Activated CD8-positive, alpha-beta T cell treated with anti-CD3 and anti-CD28 coated beads for 36 hours (primary cell): ENCODE measurements at regions not wholly inside any gene's neighbourhood (a gene's known extent, or its start where the extent isn't known, plus 50 kb on each side); places are given as distances from the start of the nearest gene placed in this dataset.

Experiments used
- ATAC-seq: fragments of 200-7000 bp; cut with Tn5 transposase; one replicate; pipeline ENCODE4 v1.10.0; 2021; ENCODE audit warnings: mild to moderate bottlenecking, moderate library complexity
- CTCF ChIA-PET: fragments of 350-600 bp; sonication (Branson Sonifier 250); formaldehyde crosslinking; loops from one replicate; lab custom pipeline; 2021; ENCODE audit warnings: antibody characterized with exemption; lab: Charles Lee
- POLR2A ChIA-PET: fragments of 350-600 bp; sonication (Branson Sonifier 250); formaldehyde crosslinking; loops from one replicate; lab custom pipeline; 2021; ENCODE audit warnings: antibody characterized with exemption; lab: Charles Lee
- DNase-seq: peaks from one replicate; pipeline ENCODE4 v3.0.0-alpha.2; 2020
- H3K27ac Mint-ChIP-seq: one replicate; pipeline ENCODE4 v1.8.0; 2021; ENCODE audit warnings: mild to moderate bottlenecking, mixed read lengths
- H3K27me3 Mint-ChIP-seq: one replicate; pipeline ENCODE4 v1.8.0; 2021; ENCODE audit warnings: mixed read lengths
- H3K36me3 Mint-ChIP-seq: one replicate; pipeline ENCODE4 v1.8.0; 2021; ENCODE audit warnings: low read depth, mixed read lengths
- H3K4me1 Mint-ChIP-seq: one replicate; pipeline ENCODE4 v1.8.0; 2021; ENCODE audit warnings: low read depth, mixed read lengths
- H3K4me3 Mint-ChIP-seq: one replicate; pipeline ENCODE4 v1.8.0; 2021; ENCODE audit warnings: mild to moderate bottlenecking, moderate library complexity, mixed read lengths
- H3K9me3 Mint-ChIP-seq: one replicate; pipeline ENCODE4 v1.8.0; 2021; ENCODE audit warnings: mixed read lengths
- intact Hi-C: fragments of 100-400 bp; cut with micrococcal nuclease; formaldehyde crosslinking; loops from one replicate; pipeline ENCODE4 v1.10.0; 2022
- TF ChIP-seq, protein P1 (sequence below): fragments of 200-600 bp; IDR thresholded peaks from one replicate; pipeline ENCODE4 v1.8.0; 2022; ENCODE audit warnings: antibody characterized with exemption, mild to moderate bottlenecking

DNA sequence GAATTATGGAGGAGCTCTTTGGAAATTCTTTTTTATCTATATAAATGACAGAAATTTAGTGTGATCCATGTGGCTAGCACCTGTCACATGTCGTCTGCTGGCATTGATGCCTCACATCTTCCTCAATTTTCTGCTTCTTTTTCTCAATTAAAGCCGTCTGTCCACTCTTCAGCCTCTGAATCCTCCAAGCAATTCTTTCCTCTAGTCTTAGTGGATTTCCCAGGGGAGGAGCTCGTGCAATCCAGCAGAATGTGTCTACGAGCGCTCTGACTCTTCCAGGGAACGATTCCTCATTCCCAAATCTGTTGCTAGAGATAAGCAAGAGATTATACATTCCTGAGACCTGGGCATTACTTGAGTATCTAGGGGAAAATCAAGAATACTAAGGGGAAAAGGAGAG lies 176.6 kb downstream of the EMP1 start:
- CTCF ChIA-PET: interaction anchor here (3.4 kb wide), 1 partner anchor 11 kb away, joined by 18 read pairs; no protein-coding TSS in a partner anchor
- no peaks in the 10 kb centered on the region for H3K36me3 Mint-ChIP-seq
- DNase-seq: no peak
- POLR2A ChIA-PET: no interaction called here
- no peak overlapping the region for H3K27ac Mint-ChIP-seq
- no peaks in the 10 kb centered on the region for H3K4me1 Mint-ChIP-seq
- no peak for ATAC-seq
- H3K9me3 Mint-ChIP-seq: no peaks in the 10 kb centered on the region
- no peak overlapping the region for H3K4me3 Mint-ChIP-seq
- TF ChIP-seq, protein P1, sequence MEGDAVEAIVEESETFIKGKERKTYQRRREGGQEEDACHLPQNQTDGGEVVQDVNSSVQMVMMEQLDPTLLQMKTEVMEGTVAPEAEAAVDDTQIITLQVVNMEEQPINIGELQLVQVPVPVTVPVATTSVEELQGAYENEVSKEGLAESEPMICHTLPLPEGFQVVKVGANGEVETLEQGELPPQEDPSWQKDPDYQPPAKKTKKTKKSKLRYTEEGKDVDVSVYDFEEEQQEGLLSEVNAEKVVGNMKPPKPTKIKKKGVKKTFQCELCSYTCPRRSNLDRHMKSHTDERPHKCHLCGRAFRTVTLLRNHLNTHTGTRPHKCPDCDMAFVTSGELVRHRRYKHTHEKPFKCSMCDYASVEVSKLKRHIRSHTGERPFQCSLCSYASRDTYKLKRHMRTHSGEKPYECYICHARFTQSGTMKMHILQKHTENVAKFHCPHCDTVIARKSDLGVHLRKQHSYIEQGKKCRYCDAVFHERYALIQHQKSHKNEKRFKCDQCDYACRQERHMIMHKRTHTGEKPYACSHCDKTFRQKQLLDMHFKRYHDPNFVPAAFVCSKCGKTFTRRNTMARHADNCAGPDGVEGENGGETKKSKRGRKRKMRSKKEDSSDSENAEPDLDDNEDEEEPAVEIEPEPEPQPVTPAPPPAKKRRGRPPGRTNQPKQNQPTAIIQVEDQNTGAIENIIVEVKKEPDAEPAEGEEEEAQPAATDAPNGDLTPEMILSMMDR: no peak
- H3K27me3 Mint-ChIP-seq: peaks cover 8% of the 10 kb centered on the region
- intact Hi-C loops: no loop called here

DNA sequence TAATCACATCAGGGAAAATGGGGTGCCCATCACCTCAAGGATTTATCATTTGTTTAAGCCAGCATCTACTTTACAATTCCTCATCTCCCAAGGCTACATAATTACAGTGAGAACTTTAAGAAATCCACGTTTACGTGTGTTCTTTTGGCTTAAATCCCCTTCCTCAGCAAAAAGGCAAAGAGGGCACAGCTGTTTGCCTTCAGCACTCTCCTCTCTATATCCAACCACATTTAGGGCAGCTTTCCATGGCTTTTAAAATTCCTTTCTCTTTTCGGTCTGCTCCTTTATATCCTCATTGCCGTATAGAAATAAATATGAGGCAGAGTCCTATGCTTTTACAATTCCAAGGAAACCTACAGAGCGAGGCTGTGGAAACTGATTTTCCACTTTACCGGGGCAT lies 175.9 kb downstream of the EMP1 start:
- ChIA-PET CTCF (interaction anchor here (3.4 kb wide), 1 partner anchor 11 kb away, joined by 18 read pairs; no protein-coding TSS in a partner anchor), POLR2A (no interaction called here)
- intact Hi-C loops: no loop called here
- TF ChIP-seq, protein P1: no peak
- H3K4me3 Mint-ChIP-seq: no peak overlapping the region
- H3K27me3 Mint-ChIP-seq: peaks cover 5% of the 10 kb centered on the region
- DNase-seq (no peak), ATAC-seq (no peak)
- no peaks in the 10 kb centered on the region for H3K4me1 Mint-ChIP-seq
- H3K27ac Mint-ChIP-seq: no peak overlapping the region
- no peaks in the 10 kb centered on the region for H3K36me3 Mint-ChIP-seq
- H3K9me3 Mint-ChIP-seq: no peaks in the 10 kb centered on the region

DNA sequence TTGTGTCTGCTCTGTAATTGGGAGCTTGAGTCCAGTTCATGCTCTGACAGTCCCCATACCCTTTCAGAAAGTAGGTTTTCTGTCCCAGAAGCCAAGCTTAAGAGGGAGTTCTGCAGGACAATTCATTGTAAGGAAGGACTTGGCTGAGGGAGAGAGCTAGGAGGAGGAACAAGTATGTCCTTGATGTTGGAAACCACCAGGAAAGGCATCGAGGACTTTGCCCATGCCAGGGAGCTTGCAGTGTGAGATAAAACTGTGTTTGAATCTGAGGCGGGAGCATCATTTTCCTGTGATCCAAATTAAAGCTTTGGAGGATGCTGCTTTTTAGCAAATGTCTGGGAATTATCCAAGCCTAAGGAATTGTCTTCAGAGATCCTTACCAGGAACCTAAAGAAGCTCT lies 175.3 kb downstream of the EMP1 start:
- no peak overlapping the region for H3K27ac Mint-ChIP-seq
- H3K9me3 Mint-ChIP-seq: no peaks in the 10 kb centered on the region
- H3K4me3 Mint-ChIP-seq: no peak overlapping the region
- DNase-seq (no peak), ATAC-seq (no peak)
- TF ChIP-seq, protein P1: no peak
- POLR2A ChIA-PET: interaction anchor here (0.6 kb wide), 1 partner anchor 676 kb away, joined by 3 read pairs; no protein-coding TSS in a partner anchor
- peaks cover 5% of the 10 kb centered on the region for H3K27me3 Mint-ChIP-seq
- CTCF ChIA-PET: interaction anchor here (0.9 to 3.4 kb wide), 3 partner anchors 10 to 87 kb away, joined by 3 to 18 read pairs (median 3); no protein-coding TSS in a partner anchor
- H3K4me1 Mint-ChIP-seq: no peaks in the 10 kb centered on the region
- no peaks in the 10 kb centered on the region for H3K36me3 Mint-ChIP-seq
- intact Hi-C loops: no loop called here

DNA sequence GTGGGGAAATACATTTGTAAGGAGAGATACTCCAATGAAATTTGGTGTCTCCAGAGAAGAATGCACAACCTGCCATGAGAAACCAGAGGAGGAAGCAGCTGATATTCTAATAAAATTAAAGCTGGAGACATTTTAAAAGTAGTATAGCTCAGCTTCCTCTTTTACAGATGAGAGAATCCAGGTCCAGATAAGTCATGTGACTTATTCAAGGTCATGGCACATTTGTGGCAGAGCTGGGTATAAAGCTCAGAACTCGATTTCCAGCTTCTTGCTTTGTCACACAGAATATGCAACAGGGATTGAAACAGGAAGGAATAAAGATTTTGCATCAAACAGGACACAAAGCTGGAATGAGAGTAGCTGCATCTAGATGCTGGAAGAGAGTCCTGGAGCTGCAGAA lies 174.8 kb downstream of the EMP1 start:
- H3K36me3 Mint-ChIP-seq: no peaks in the 10 kb centered on the region

DNA sequence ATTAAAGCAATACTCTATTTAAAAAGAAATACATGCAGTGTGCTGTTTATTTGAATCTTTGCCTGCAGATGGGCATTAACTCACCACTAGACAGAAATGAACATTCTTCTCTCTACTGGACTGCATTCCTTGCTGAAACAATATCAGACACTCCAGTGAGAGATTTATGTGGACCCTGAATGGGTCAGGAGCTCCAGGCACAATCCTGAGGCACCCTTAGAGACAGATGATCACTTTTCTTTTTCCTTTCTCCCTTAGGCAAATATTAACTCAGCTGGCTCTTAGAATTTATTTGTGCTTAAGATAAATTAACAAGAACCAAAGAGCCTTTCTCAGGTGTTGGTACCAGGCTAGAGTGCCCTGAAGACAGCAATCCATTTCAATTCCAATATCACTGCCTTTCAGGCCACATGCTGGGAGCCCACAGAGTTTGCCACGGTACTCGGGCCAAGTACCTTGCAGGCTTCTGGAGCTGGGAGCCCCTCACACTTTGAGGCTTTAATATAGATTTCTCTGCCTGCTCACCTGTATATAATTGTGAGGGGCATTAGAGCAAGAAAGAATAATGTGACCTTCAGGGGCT lies 173.0 kb downstream of the EMP1 start:
- Mint-ChIP-seq H3K36me3 (no peaks in the 10 kb centered on the region), H3K4me1 (no peaks in the 10 kb centered on the region), H3K9me3 (no peaks in the 10 kb centered on the region), H3K27ac (no peak overlapping the region), H3K4me3 (no peak overlapping the region), H3K27me3 (peaks cover 5% of the 10 kb centered on the region)
- ChIA-PET CTCF (interaction anchor here (1.0 to 1.3 kb wide), 2 partner anchors 9 to 11 kb away, joined by 3 read pairs; no protein-coding TSS in a partner anchor), POLR2A (no interaction called here)
- intact Hi-C loops: no loop called here
- no peak for ATAC-seq
- DNase-seq: no peak
- TF ChIP-seq, protein P1: no peak

More for the DNA sequence above, 174.8 kb downstream of the EMP1 start:
- Mint-ChIP-seq H3K4me3 (no peak overlapping the region), H3K27me3 (peaks cover 5% of the 10 kb centered on the region), H3K9me3 (no peaks in the 10 kb centered on the region), H3K4me1 (no peaks in the 10 kb centered on the region), H3K27ac (no peak overlapping the region)
- ChIA-PET POLR2A (interaction anchor here (0.6 to 0.8 kb wide), 2 partner anchors 43 to 676 kb away, joined by 3 read pairs; no protein-coding TSS in a partner anchor), CTCF (interaction anchor here (0.9 to 3.4 kb wide), 3 partner anchors 9 to 86 kb away, joined by 3 to 18 read pairs (median 3); no protein-coding TSS in a partner anchor)
- TF ChIP-seq, protein P1: no peak
- intact Hi-C loops: no loop called here
- DNase-seq (no peak), ATAC-seq (no peak)
